ENCODE measurements at regions not wholly inside any gene's neighbourhood (a gene's known extent, or its start where the extent isn't known, plus 50 kb on each side); places are given as distances from the start of the nearest gene placed in this dataset.

DNA sequence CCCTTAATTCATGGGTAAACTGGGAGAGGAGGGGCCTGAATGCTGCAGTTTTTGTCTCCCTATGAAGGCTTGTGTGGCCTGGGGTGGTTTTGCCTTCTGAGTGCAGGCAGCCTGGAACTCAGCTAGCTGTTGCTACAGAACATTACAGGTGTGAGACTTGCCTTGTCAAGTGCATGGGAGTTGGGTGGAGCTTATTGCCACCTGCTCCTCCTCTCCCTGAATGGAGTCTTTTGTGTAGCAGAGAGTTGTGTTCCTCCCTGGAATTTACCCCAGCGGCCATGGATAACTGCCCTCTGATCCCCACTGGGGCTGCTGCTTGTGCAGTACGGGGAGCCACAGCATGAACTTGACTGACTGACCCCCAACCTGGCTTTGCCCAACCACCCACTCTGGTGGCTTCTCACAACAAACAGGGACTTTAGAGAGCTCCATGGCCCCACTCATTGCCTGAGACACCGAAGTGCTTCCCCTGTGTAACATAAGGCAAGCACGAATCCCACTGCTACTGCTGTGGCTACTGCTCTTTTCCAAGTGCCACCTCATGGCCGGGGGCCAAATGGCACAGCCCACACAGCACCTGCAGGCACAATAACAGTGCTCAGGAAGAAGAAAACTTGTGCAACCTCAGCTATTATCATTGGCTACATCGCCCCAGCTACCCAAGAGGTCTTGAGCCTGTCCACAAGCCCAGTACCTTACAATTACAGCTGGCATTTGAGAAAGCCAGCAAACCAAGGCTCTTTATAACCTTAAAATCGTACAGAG lies 942.9 kb downstream of the CDH18 start:
- Histone ChIP-seq H3K36me3 (ENCODE audit: insufficient read depth, low read length) (no peaks in the 10 kb centered on the region), H3K9me3 (ENCODE audit: insufficient read depth, low read length, severe bottlenecking) (no peaks in the 10 kb centered on the region), H4K20me1 (ENCODE audit: insufficient read depth, low read length) (no peaks in the 10 kb centered on the region), H3K4me2 (ENCODE audit: insufficient read depth, low read length) (no peak overlapping the region), H3K27me3 (ENCODE audit: insufficient read depth, low read length, poor library complexity) (no peaks in the 10 kb centered on the region), H3K9ac (ENCODE audit: low read depth, low read length) (no peak overlapping the region), H3K4me3 (ENCODE audit: low read depth in 1 of 2, low read length in 2 of 2) (no peak overlapping the region), H3K79me2 (ENCODE audit: insufficient read depth, low read length) (no peaks in the 10 kb centered on the region), H3K4me1 (ENCODE audit: insufficient read depth, low read length) (no peaks in the 10 kb centered on the region), H2AFZ (ENCODE audit: low read depth, low read length) (0 out of 2 replicates have a peak overlapping the region, but pooled peaks have one; percentile 26), H3K27ac (ENCODE audit: low read length) (no peak overlapping the region)
- no peak for TF ChIP-seq EZH2 (IDR thresholded peaks at IDR 0.05; ENCODE audit: borderline replicate concordance, low read depth, low read length, severe bottlenecking)
- TF ChIP-seq, protein P1, sequence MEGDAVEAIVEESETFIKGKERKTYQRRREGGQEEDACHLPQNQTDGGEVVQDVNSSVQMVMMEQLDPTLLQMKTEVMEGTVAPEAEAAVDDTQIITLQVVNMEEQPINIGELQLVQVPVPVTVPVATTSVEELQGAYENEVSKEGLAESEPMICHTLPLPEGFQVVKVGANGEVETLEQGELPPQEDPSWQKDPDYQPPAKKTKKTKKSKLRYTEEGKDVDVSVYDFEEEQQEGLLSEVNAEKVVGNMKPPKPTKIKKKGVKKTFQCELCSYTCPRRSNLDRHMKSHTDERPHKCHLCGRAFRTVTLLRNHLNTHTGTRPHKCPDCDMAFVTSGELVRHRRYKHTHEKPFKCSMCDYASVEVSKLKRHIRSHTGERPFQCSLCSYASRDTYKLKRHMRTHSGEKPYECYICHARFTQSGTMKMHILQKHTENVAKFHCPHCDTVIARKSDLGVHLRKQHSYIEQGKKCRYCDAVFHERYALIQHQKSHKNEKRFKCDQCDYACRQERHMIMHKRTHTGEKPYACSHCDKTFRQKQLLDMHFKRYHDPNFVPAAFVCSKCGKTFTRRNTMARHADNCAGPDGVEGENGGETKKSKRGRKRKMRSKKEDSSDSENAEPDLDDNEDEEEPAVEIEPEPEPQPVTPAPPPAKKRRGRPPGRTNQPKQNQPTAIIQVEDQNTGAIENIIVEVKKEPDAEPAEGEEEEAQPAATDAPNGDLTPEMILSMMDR (IDR thresholded peaks at IDR 0.05; ENCODE audit: borderline replicate concordance, extremely low read depth, low read length, poor library complexity, severe bottlenecking): no peak
- no peak for ATAC-seq (ENCODE audit: insufficient read depth, low read depth)
- DNase-seq: no peak

DNA sequence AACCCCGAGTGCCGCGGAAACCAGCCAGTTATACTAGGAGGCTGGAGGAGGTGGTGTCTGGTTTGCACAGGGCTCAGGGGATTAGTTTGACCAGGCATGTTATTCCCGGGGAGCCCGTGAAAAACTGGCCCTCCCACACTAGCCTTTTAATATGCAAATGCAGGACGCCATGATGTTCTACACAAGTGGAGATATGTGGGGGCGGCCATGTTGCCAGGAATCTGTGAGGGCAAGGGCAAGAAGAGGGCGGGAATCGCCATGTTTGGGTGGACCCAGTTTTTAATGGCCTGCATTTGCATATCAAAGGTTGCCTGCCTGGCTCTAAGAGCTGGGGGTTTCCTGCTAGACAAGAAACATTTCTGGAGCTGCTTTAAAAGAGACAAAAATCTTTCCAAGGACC lies 940.7 kb downstream of the CDH18 start:
- Histone ChIP-seq H3K27me3 (ENCODE audit: insufficient read depth, low read length, poor library complexity) (no peaks in the 10 kb centered on the region), H3K9ac (ENCODE audit: low read depth, low read length) (no peak overlapping the region), H2AFZ (ENCODE audit: low read depth, low read length) (no peak overlapping the region), H3K79me2 (ENCODE audit: insufficient read depth, low read length) (no peaks in the 10 kb centered on the region), H3K4me2 (ENCODE audit: insufficient read depth, low read length) (no peak overlapping the region), H3K9me3 (ENCODE audit: insufficient read depth, low read length, severe bottlenecking) (no peaks in the 10 kb centered on the region), H3K4me1 (ENCODE audit: insufficient read depth, low read length) (no peaks in the 10 kb centered on the region), H3K36me3 (ENCODE audit: insufficient read depth, low read length) (no peaks in the 10 kb centered on the region), H3K27ac (ENCODE audit: low read length) (no peak overlapping the region), H3K4me3 (ENCODE audit: low read depth in 1 of 2, low read length in 2 of 2) (no peak overlapping the region), H4K20me1 (ENCODE audit: insufficient read depth, low read length) (no peaks in the 10 kb centered on the region)
- ATAC-seq (ENCODE audit: insufficient read depth, low read depth): no peak
- no peak for TF ChIP-seq EZH2 (IDR thresholded peaks at IDR 0.05; ENCODE audit: borderline replicate concordance, low read depth, low read length, severe bottlenecking)
- no peak for DNase-seq

DNA sequence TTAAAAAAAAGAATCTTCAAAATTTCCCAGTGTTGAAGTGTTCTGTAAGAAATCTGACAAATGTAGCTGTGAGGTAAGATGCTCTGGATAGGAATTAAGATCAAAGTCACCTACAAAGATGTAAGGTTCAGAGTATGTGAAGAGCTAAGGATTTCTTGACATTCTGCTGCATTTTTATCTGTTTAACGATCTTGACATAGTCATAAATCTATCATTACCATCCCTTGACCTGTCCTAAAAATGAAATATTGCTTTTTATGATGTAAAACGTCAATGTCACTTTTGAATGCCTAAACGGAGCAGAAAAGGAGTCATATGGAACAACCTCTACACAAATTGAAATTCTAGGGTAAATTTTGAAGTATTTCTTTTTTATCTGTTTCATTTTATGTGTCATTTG lies 939.3 kb downstream of the CDH18 start:
- Histone ChIP-seq H3K9ac (ENCODE audit: low read depth, low read length) (no peak overlapping the region), H3K27ac (ENCODE audit: low read length) (no peak overlapping the region), H3K79me2 (ENCODE audit: insufficient read depth, low read length) (no peaks in the 10 kb centered on the region), H3K36me3 (ENCODE audit: insufficient read depth, low read length) (no peaks in the 10 kb centered on the region), H2AFZ (ENCODE audit: low read depth, low read length) (no peak overlapping the region), H3K9me3 (ENCODE audit: insufficient read depth, low read length, severe bottlenecking) (no peaks in the 10 kb centered on the region), H3K4me2 (ENCODE audit: insufficient read depth, low read length) (no peak overlapping the region), H3K27me3 (ENCODE audit: insufficient read depth, low read length, poor library complexity) (no peaks in the 10 kb centered on the region), H3K4me3 (ENCODE audit: low read depth in 1 of 2, low read length in 2 of 2) (no peak overlapping the region), H3K4me1 (ENCODE audit: insufficient read depth, low read length) (no peaks in the 10 kb centered on the region), H4K20me1 (ENCODE audit: insufficient read depth, low read length) (no peaks in the 10 kb centered on the region)
- DNase-seq (no peak), ATAC-seq (ENCODE audit: insufficient read depth, low read depth) (no peak)
- no peak for TF ChIP-seq EZH2 (IDR thresholded peaks at IDR 0.05; ENCODE audit: borderline replicate concordance, low read depth, low read length, severe bottlenecking)
- TF ChIP-seq, protein P1 (IDR thresholded peaks at IDR 0.05; ENCODE audit: borderline replicate concordance, extremely low read depth, low read length, poor library complexity, severe bottlenecking): no peak

DNA sequence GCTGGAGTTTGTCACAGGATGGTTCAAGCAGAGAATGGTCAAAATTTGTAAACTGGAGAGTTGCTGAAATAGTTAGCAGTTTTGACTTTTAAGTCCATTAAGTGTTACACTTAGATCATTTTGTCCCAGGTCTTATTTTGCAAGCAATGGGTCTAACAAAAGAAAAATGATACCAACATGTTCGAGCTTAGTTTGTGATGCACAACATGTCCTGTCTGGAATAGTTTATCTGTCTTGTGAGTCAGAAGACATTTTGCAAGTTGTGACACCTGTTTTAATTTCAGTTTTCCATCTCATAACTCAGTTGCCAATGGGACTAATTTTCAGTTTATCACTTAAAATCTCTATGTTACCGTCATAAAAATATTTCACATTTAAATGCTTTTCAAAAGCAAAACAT lies 929.8 kb downstream of the CDH18 start:
- no peak overlapping the region for H3K27ac ChIP-seq (ENCODE audit: low read length)
- DNase-seq: no peak
- no peak for ATAC-seq (ENCODE audit: insufficient read depth, low read depth)
- no peaks in the 10 kb centered on the region for H3K36me3 ChIP-seq (ENCODE audit: insufficient read depth, low read length)
- no peak overlapping the region for H2AFZ ChIP-seq (ENCODE audit: low read depth, low read length)
- H3K9me3 ChIP-seq (ENCODE audit: insufficient read depth, low read length, severe bottlenecking): no peaks in the 10 kb centered on the region
- no peak overlapping the region for H3K4me3 ChIP-seq (ENCODE audit: low read depth in 1 of 2, low read length in 2 of 2)
- TF ChIP-seq, protein P1 (IDR thresholded peaks at IDR 0.05; ENCODE audit: borderline replicate concordance, extremely low read depth, low read length, poor library complexity, severe bottlenecking): no peak
- no peak for TF ChIP-seq EZH2 (IDR thresholded peaks at IDR 0.05; ENCODE audit: borderline replicate concordance, low read depth, low read length, severe bottlenecking)
- H3K79me2 ChIP-seq (ENCODE audit: insufficient read depth, low read length): no peaks in the 10 kb centered on the region
- H3K4me2 ChIP-seq (ENCODE audit: insufficient read depth, low read length): no peak overlapping the region
- H4K20me1 ChIP-seq (ENCODE audit: insufficient read depth, low read length): no peaks in the 10 kb centered on the region
- no peak overlapping the region for H3K9ac ChIP-seq (ENCODE audit: low read depth, low read length)
- no peaks in the 10 kb centered on the region for H3K4me1 ChIP-seq (ENCODE audit: insufficient read depth, low read length)
- no peaks in the 10 kb centered on the region for H3K27me3 ChIP-seq (ENCODE audit: insufficient read depth, low read length, poor library complexity)

Measured in DND-41 (cell line).